Sigmoid colon (tissue), 6 donors: ENCODE measurements at regions not wholly inside any gene's neighbourhood (a gene's known extent, or its start where the extent isn't known, plus 50 kb on each side); places are given as distances from the start of the nearest gene placed in this dataset.

ENCODE experiments used
- DNase-seq: peaks from one replicate; pipeline ENCODE4 v3.0.0-alpha.2; 2019
- H3K27ac ChIP-seq, 4 donors: fragments of 200-600 bp; sonication (generic); one replicate each; pipeline ENCODE4 v1.5.1; 2016 to 2019; ENCODE audit warnings: mild to moderate bottlenecking in 1 of 4
- H3K27me3 ChIP-seq, 3 donors: fragments of 200-600 bp; sonication (generic); one replicate each; pipeline ENCODE4 v1.5.1; 2019; ENCODE audit warnings: mild to moderate bottlenecking in 1 of 3
- H3K36me3 ChIP-seq, 4 donors: fragments of 200-600 bp; sonication (generic); one replicate each; pipeline ENCODE4 v1.5.1; 2016 to 2019
- H3K4me1 ChIP-seq, 4 donors: fragments of 200-600 bp; sonication (generic); one replicate each; pipeline ENCODE4 v1.5.1; 2017 to 2019
- H3K4me3 ChIP-seq, 4 donors: fragments of 200-600 bp; sonication (generic); one replicate each; pipeline ENCODE4 v1.5.1; 2017 to 2019; ENCODE audit warnings: mild to moderate bottlenecking in 2 of 4, moderate library complexity in 1 of 4
- H3K9me3 ChIP-seq, 4 donors: fragments of 200-600 bp in 3 of 4; sonication (generic) in 3 of 4; one replicate each; pipeline versions ENCODE4 v1.5.1 to v1.6.1; 2013 to 2019
- EP300 ChIP-seq, 4 donors: sonication (generic); formaldehyde crosslinking; IDR thresholded peaks; one replicate each; pipeline ENCODE4 v1.6.1; 2017; ENCODE audit warnings: antibody characterized with exemption in 4 of 4
- POLR2A ChIP-seq, 2 donors: fragments of 450-650 bp; IDR thresholded peaks; one replicate each; pipeline ENCODE4 v1.6.1; 2016; ENCODE audit warnings: antibody characterized with exemption in 2 of 2, mild to moderate bottlenecking in 2 of 2, moderate library complexity in 2 of 2
- POLR2AphosphoS5 ChIP-seq, 4 donors: sonication (generic); formaldehyde crosslinking; IDR thresholded peaks; one replicate each; pipeline ENCODE4 v1.6.1; 2017; ENCODE audit warnings: antibody characterized with exemption in 4 of 4
- WGBS, 2 donors: extraction: QIAGEN DNeasy Blood & Tissue Kit; methylation state at CpG; one replicate each; pipeline ENCODE4 v1.1.7; 2013; 5-methylcytosine and 5-hydroxymethylcytosine counted together
- intact Hi-C: fragments of 100-400 bp; cut with DNase I; formaldehyde crosslinking; loops from one replicate; pipeline ENCODE4 v1.15.1; 2023
- TF ChIP-seq, protein P1 (sequence below), 4 experiments: fragments of 450-650 bp in 3 of 4; fragments of 200-600 bp in 1 of 4; IDR thresholded peaks; one replicate each; pipeline ENCODE4 v1.5.1; 2016 to 2019; ENCODE audit warnings: antibody characterized with exemption in 4 of 4, mild to moderate bottlenecking in 3 of 4, moderate library complexity in 2 of 4
- donor health status: healthy with polysubstance abuse.
- donor health status: healthy.

GRCh38 chr12:93314177-93314497, 63.6 kb upstream of the NUDT4 start:
- intact Hi-C loops: no loop called here
- Histone ChIP-seq H3K27me3 (no peaks in the 10 kb centered on the region), H3K9me3 (no peaks in the 10 kb centered on the region), H3K36me3 (no peaks in the 10 kb centered on the region), H3K27ac (no peak overlapping the region), H3K4me1 (peaks cover 0 to under 1% (median 0%) of the 10 kb centered on the region in 4 donors), H3K4me3 (no peak overlapping the region)
- WGBS, 2 donors: 38 to 82% methylated on average over 4 of the region's 4 CpGs
- TF ChIP-seq EP300 (IDR thresholded peaks at IDR 0.05): no peak
- TF ChIP-seq POLR2AphosphoS5 (IDR thresholded peaks at IDR 0.05): no peak
- no peak for TF ChIP-seq POLR2A (IDR thresholded peaks at IDR 0.05)
- TF ChIP-seq, protein P1, sequence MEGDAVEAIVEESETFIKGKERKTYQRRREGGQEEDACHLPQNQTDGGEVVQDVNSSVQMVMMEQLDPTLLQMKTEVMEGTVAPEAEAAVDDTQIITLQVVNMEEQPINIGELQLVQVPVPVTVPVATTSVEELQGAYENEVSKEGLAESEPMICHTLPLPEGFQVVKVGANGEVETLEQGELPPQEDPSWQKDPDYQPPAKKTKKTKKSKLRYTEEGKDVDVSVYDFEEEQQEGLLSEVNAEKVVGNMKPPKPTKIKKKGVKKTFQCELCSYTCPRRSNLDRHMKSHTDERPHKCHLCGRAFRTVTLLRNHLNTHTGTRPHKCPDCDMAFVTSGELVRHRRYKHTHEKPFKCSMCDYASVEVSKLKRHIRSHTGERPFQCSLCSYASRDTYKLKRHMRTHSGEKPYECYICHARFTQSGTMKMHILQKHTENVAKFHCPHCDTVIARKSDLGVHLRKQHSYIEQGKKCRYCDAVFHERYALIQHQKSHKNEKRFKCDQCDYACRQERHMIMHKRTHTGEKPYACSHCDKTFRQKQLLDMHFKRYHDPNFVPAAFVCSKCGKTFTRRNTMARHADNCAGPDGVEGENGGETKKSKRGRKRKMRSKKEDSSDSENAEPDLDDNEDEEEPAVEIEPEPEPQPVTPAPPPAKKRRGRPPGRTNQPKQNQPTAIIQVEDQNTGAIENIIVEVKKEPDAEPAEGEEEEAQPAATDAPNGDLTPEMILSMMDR (IDR thresholded peaks at IDR 0.05): no peak
- DNase-seq: no peak

- no peak overlapping the region for H3K27ac ChIP-seq
- intact Hi-C loops: no loop called here
Observed at GRCh38 chr12:93315385-93315906, 62.3 kb upstream of the NUDT4 start.

GRCh38 chr12:93315907-93316622, 61.7 kb upstream of the NUDT4 start:
- H3K27ac ChIP-seq: no peak overlapping the region
- no peaks in the 10 kb centered on the region for H3K9me3 ChIP-seq
- no peak overlapping the region for H3K4me3 ChIP-seq
- no peaks in the 10 kb centered on the region for H3K27me3 ChIP-seq
- no peaks in the 10 kb centered on the region for H3K36me3 ChIP-seq
- 40 to 55% methylated on average over 4 of the region's 4 CpGs for WGBS, 2 donors
- intact Hi-C loops: no loop called here
- DNase-seq: no peak
- TF ChIP-seq POLR2AphosphoS5 (IDR thresholded peaks at IDR 0.05) (no peak), EP300 (IDR thresholded peaks at IDR 0.05) (no peak), POLR2A (IDR thresholded peaks at IDR 0.05) (no peak)
- TF ChIP-seq, protein P1 (IDR thresholded peaks at IDR 0.05): no peak
- peaks cover 0 to 7% (median 3%) of the 10 kb centered on the region in 4 donors for H3K4me1 ChIP-seq

More at GRCh38 chr12:93315385-93315906, 62.3 kb upstream of the NUDT4 start:
- H3K27me3 ChIP-seq: no peaks in the 10 kb centered on the region
- H3K4me1 ChIP-seq: peaks cover 0 to 7% (median 3%) of the 10 kb centered on the region in 4 donors
- no peaks in the 10 kb centered on the region for H3K9me3 ChIP-seq
- no peaks in the 10 kb centered on the region for H3K36me3 ChIP-seq
- TF ChIP-seq, protein P1 (IDR thresholded peaks at IDR 0.05): no peak
- TF ChIP-seq EP300 (IDR thresholded peaks at IDR 0.05) (no peak), POLR2A (IDR thresholded peaks at IDR 0.05) (no peak), POLR2AphosphoS5 (IDR thresholded peaks at IDR 0.05) (no peak)
- no peak overlapping the region for H3K4me3 ChIP-seq
- DNase-seq: no peak
- WGBS, 2 donors: 50 to 91% methylated on average over 9 of the region's 9 CpGs

DNA sequence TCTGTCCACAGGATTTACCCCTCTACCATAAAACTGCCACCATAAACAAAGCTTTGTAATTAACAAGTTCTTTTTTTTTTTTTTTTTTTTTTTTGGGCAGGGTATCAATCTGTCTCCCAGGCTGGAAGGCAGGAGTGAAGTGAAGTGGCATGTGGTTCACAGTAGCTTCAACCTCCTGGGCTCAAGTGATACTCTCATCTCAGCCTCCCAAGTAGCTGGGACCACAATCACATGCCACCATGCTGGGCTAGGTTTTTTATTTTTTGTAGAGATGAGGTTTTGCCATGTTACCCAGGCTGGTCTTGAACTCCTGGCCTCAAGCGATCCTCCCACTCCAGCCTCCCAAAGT, 61.1 kb upstream of the NUDT4 start:
- no peak overlapping the region for H3K27ac ChIP-seq
- intact Hi-C loops: no loop called here
- WGBS, 2 donors: 91 to 100% methylated on average over 1 of the region's 1 CpG
- H3K4me1 ChIP-seq: peaks cover 0 to 7% (median 3%) of the 10 kb centered on the region in 4 donors
- no peak for DNase-seq
- no peaks in the 10 kb centered on the region for H3K9me3 ChIP-seq
- TF ChIP-seq, protein P1 (IDR thresholded peaks at IDR 0.05): no peak
- TF ChIP-seq POLR2AphosphoS5 (IDR thresholded peaks at IDR 0.05) (no peak), POLR2A (IDR thresholded peaks at IDR 0.05) (no peak), EP300 (IDR thresholded peaks at IDR 0.05) (no peak)
- no peak overlapping the region for H3K4me3 ChIP-seq
- H3K27me3 ChIP-seq: no peaks in the 10 kb centered on the region
- H3K36me3 ChIP-seq: no peaks in the 10 kb centered on the region
